ENCODE measurements at regions not wholly inside any gene's neighbourhood (a gene's known extent, or its start where the extent isn't known, plus 50 kb on each side); places are given as distances from the start of the nearest gene placed in this dataset.

DNA sequence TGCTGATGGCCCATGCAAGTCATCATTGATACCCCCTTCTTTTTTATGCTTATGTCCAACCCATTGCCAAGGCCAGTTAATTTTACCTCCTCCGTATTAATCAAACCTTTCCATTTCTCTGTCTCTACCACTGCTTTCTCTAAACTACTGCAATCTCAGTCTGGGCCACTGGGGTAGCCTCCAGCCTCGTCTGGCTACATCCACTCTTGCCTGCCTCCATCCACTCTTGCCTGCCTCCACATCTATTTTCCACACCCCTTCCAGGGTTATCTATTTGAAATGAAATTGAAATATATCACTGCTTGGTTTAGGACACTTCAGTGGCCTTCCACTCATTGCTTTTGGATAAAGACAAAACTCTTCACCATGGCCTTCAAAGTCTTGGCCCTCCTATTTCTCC lies 425.3 kb upstream of the CLINT1 start:
- no peak overlapping the region for H3K18ac ChIP-seq (ENCODE audit: low read depth in 1 of 2, low read length in 2 of 2)
- no peaks in the 10 kb centered on the region for H3K36me3 ChIP-seq (ENCODE audit: control insufficient read depth in 1 of 2, insufficient read depth in 2 of 2, low read depth in 1 of 2, low read length in 2 of 2)
- no peak overlapping the region for H3K27ac ChIP-seq (ENCODE audit: low read length, poor library complexity, severe bottlenecking)
- H3K4me3 ChIP-seq (ENCODE audit: insufficient read depth in 1 of 2, low read depth in 1 of 2, low read length in 2 of 2), result no peak overlapping the region
- H3K4me1 ChIP-seq (ENCODE audit: control insufficient read depth, insufficient read depth, low read depth, low read length), result peaks cover 6% of the 10 kb centered on the region
- no peaks in the 10 kb centered on the region for H3K27me3 ChIP-seq (ENCODE audit: control insufficient read depth in 1 of 2, insufficient read depth in 1 of 2, low read length in 2 of 2)
- no peak overlapping the region for H3K23ac ChIP-seq (ENCODE audit: low read length in 2 of 2)
- H3K14ac ChIP-seq (ENCODE audit: low read length in 2 of 2), result no peak overlapping the region
- no peak overlapping the region for H2BK12ac ChIP-seq (ENCODE audit: low read length in 2 of 2)
- H2BK5ac ChIP-seq (ENCODE audit: low read depth, low read length, poor library complexity, severe bottlenecking), result no peak overlapping the region
- H2AK5ac ChIP-seq (ENCODE audit: low read length, severe bottlenecking), result no peak overlapping the region
- H2BK120ac ChIP-seq (ENCODE audit: low read depth, low read length), result no peak overlapping the region
- H3K4me2 ChIP-seq (ENCODE audit: low read length, poor library complexity, severe bottlenecking), result no peak overlapping the region
- H2BK15ac ChIP-seq (ENCODE audit: low read depth, poor library complexity, severe bottlenecking), result no peak overlapping the region
- no peaks in the 10 kb centered on the region for H3K9me3 ChIP-seq (ENCODE audit: control insufficient read depth, low read length)
- no peak for DNase-seq
- WGBS, result 79% methylated on average over 2 of the region's 2 CpGs
- H4K8ac ChIP-seq (ENCODE audit: low read length), result no peak overlapping the region
- no peak overlapping the region for H2AFZ ChIP-seq (ENCODE audit: low read depth, low read length)
- H4K91ac ChIP-seq (ENCODE audit: low read length), result no peak overlapping the region
- H3K9ac ChIP-seq (ENCODE audit: low read length), result no peak overlapping the region
- no peak overlapping the region for H3K4ac ChIP-seq (ENCODE audit: low read depth in 1 of 2, low read length in 2 of 2)
- H3K79me1 ChIP-seq (replicated peaks; ENCODE audit: low read length, poor library complexity, severe bottlenecking), result no peaks in the 10 kb centered on the region

DNA sequence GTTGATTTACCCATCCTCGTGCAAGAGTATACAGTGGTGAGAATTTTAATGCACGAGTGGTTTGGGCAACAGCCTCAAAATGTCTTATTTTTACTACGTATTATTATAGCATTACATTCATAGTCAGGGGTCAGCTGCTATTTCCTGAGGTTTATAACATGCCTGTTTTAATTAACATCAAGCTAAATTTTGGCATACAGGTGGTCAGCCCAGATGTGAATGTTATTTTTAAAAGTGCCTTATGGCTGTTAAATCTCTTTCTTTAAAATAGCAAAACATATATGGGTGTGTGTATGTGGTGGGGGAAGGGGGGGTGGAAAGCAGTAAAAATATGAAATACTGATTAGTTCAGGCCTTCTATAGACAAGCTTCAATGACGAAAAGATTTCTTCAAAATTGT lies 424.5 kb upstream of the CLINT1 start:
- no peaks in the 10 kb centered on the region for H3K9me3 ChIP-seq (ENCODE audit: control insufficient read depth, low read length)
- no peak overlapping the region for H4K8ac ChIP-seq (ENCODE audit: low read length)
- H4K91ac ChIP-seq (ENCODE audit: low read length), result no peak overlapping the region
- H3K9ac ChIP-seq (ENCODE audit: low read length), result no peak overlapping the region
- no peak overlapping the region for H2BK120ac ChIP-seq (ENCODE audit: low read depth, low read length)
- H3K36me3 ChIP-seq (ENCODE audit: control insufficient read depth in 1 of 2, insufficient read depth in 2 of 2, low read depth in 1 of 2, low read length in 2 of 2), result no peaks in the 10 kb centered on the region
- H3K4me3 ChIP-seq (ENCODE audit: insufficient read depth in 1 of 2, low read depth in 1 of 2, low read length in 2 of 2), result no peak overlapping the region
- no peak overlapping the region for H3K14ac ChIP-seq (ENCODE audit: low read length in 2 of 2)
- H3K4me1 ChIP-seq (ENCODE audit: control insufficient read depth, insufficient read depth, low read depth, low read length), result peaks cover 3% of the 10 kb centered on the region
- no peak overlapping the region for H2AFZ ChIP-seq (ENCODE audit: low read depth, low read length)
- no peak overlapping the region for H3K4me2 ChIP-seq (ENCODE audit: low read length, poor library complexity, severe bottlenecking)
- no peaks in the 10 kb centered on the region for H3K27me3 ChIP-seq (ENCODE audit: control insufficient read depth in 1 of 2, insufficient read depth in 1 of 2, low read length in 2 of 2)
- H2BK5ac ChIP-seq (ENCODE audit: low read depth, low read length, poor library complexity, severe bottlenecking), result no peak overlapping the region
- no peak overlapping the region for H2AK5ac ChIP-seq (ENCODE audit: low read length, severe bottlenecking)
- no CpG with 5 or more reads among the region's 4 CpGs for WGBS
- no peak overlapping the region for H2BK12ac ChIP-seq (ENCODE audit: low read length in 2 of 2)
- H2BK15ac ChIP-seq (ENCODE audit: low read depth, poor library complexity, severe bottlenecking), result no peak overlapping the region
- no peak overlapping the region for H3K18ac ChIP-seq (ENCODE audit: low read depth in 1 of 2, low read length in 2 of 2)
- H3K23ac ChIP-seq (ENCODE audit: low read length in 2 of 2), result no peak overlapping the region
- no peaks in the 10 kb centered on the region for H3K79me1 ChIP-seq (replicated peaks; ENCODE audit: low read length, poor library complexity, severe bottlenecking)
- H3K4ac ChIP-seq (ENCODE audit: low read depth in 1 of 2, low read length in 2 of 2), result no peak overlapping the region
- no peak for DNase-seq
- H3K27ac ChIP-seq (ENCODE audit: low read length, poor library complexity, severe bottlenecking), result no peak overlapping the region

DNA sequence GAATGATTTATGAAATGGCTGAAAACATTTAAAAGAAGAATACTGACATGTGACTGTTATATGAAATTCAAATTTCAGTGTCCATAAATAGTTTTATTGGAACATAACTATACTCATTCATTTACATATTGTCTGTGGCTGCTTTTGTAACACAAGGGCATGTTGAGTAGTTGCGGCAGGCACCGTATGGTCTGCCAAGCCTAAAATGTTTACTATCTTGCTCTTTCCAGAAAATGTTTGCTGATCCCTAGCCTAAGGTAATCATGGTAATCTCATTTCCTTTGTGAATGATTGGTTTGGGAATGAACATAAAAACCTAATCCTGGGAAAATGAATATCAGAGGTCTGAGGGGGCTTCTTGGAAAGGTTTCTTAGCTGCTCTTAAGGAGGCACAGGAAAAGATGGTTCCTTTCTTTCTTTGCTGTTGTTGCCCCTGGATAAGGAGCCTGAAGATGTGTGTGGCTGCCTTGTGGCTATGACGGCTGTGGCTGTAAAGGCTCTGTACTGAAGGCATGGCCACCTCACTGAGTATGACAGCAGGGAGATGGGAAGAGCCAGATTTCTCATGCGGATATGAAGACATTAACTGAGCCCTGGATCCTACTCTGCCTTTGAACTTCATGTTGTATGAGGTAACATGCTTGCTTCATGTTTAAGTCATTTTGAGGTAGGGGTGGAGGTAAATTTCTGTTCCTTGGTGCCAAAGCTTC lies 419.4 kb upstream of the CLINT1 start:
- H2BK120ac ChIP-seq (ENCODE audit: low read depth, low read length), result no peak overlapping the region
- H3K79me1 ChIP-seq (replicated peaks; ENCODE audit: low read length, poor library complexity, severe bottlenecking), result no peaks in the 10 kb centered on the region
- H3K4me2 ChIP-seq (ENCODE audit: low read length, poor library complexity, severe bottlenecking), result no peak overlapping the region
- H3K9me3 ChIP-seq (ENCODE audit: control insufficient read depth, low read length), result no peaks in the 10 kb centered on the region
- H2BK15ac ChIP-seq (ENCODE audit: low read depth, poor library complexity, severe bottlenecking), result no peak overlapping the region
- H3K18ac ChIP-seq (ENCODE audit: low read depth in 1 of 2, low read length in 2 of 2), result no peak overlapping the region
- H3K4me1 ChIP-seq (ENCODE audit: control insufficient read depth, insufficient read depth, low read depth, low read length), result no peaks in the 10 kb centered on the region
- no peak overlapping the region for H3K4ac ChIP-seq (ENCODE audit: low read depth in 1 of 2, low read length in 2 of 2)
- H2AK5ac ChIP-seq (ENCODE audit: low read length, severe bottlenecking), result no peak overlapping the region
- 92% methylated on average over 4 of the region's 4 CpGs for WGBS
- no peak overlapping the region for H2AFZ ChIP-seq (ENCODE audit: low read depth, low read length)
- H2BK12ac ChIP-seq (ENCODE audit: low read length in 2 of 2), result no peak overlapping the region
- H3K4me3 ChIP-seq (ENCODE audit: insufficient read depth in 1 of 2, low read depth in 1 of 2, low read length in 2 of 2), result no peak overlapping the region
- H3K14ac ChIP-seq (ENCODE audit: low read length in 2 of 2), result no peak overlapping the region
- no peak overlapping the region for H3K9ac ChIP-seq (ENCODE audit: low read length)
- no peaks in the 10 kb centered on the region for H3K36me3 ChIP-seq (ENCODE audit: control insufficient read depth in 1 of 2, insufficient read depth in 2 of 2, low read depth in 1 of 2, low read length in 2 of 2)
- H3K27me3 ChIP-seq (ENCODE audit: control insufficient read depth in 1 of 2, insufficient read depth in 1 of 2, low read length in 2 of 2), result peaks cover 0 to 9% of the 10 kb centered on the region in 2 experiments
- H3K27ac ChIP-seq (ENCODE audit: low read length, poor library complexity, severe bottlenecking), result no peak overlapping the region
- no peak for DNase-seq
- no peak overlapping the region for H3K23ac ChIP-seq (ENCODE audit: low read length in 2 of 2)
- no peak overlapping the region for H4K8ac ChIP-seq (ENCODE audit: low read length)
- no peak overlapping the region for H2BK5ac ChIP-seq (ENCODE audit: low read depth, low read length, poor library complexity, severe bottlenecking)
- H4K91ac ChIP-seq (ENCODE audit: low read length), result no peak overlapping the region

DNA sequence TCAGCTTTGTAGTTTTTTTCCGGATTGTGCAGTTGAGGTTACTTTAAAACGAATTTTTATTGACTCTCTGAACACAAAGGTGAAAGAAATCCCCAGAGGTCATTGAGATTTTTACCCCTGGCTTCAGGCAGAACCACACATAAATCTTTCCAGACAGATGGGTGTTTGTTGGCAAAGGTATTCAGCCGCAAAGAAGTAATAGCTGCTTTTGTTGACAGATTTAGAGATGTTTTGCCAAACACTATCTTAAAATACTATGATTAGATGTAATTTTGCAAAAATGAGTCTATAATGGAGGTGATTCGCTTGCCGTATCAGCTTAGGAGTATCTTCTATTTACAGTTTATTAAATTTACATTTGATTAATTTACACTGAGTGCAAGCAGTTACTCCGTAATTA lies 418.3 kb upstream of the CLINT1 start:
- Histone ChIP-seq H2BK15ac (ENCODE audit: low read depth, poor library complexity, severe bottlenecking) (no peak overlapping the region), H3K9ac (ENCODE audit: low read length) (no peak overlapping the region), H4K8ac (ENCODE audit: low read length) (no peak overlapping the region), H3K14ac (ENCODE audit: low read length in 2 of 2) (no peak overlapping the region), H2BK12ac (ENCODE audit: low read length in 2 of 2) (no peak overlapping the region), H3K4me1 (ENCODE audit: control insufficient read depth, insufficient read depth, low read depth, low read length) (no peaks in the 10 kb centered on the region), H3K4ac (ENCODE audit: low read depth in 1 of 2, low read length in 2 of 2) (no peak overlapping the region), H3K79me1 (replicated peaks; ENCODE audit: low read length, poor library complexity, severe bottlenecking) (no peaks in the 10 kb centered on the region), H2BK120ac (ENCODE audit: low read depth, low read length) (no peak overlapping the region), H3K18ac (ENCODE audit: low read depth in 1 of 2, low read length in 2 of 2) (no peak overlapping the region), H4K91ac (ENCODE audit: low read length) (no peak overlapping the region), H3K4me2 (ENCODE audit: low read length, poor library complexity, severe bottlenecking) (no peak overlapping the region), H3K9me3 (ENCODE audit: control insufficient read depth, low read length) (no peaks in the 10 kb centered on the region), H2AK5ac (ENCODE audit: low read length, severe bottlenecking) (no peak overlapping the region), H3K36me3 (ENCODE audit: control insufficient read depth in 1 of 2, insufficient read depth in 2 of 2, low read depth in 1 of 2, low read length in 2 of 2) (no peaks in the 10 kb centered on the region), H3K27ac (ENCODE audit: low read length, poor library complexity, severe bottlenecking) (no peak overlapping the region), H2AFZ (ENCODE audit: low read depth, low read length) (no peak overlapping the region), H2BK5ac (ENCODE audit: low read depth, low read length, poor library complexity, severe bottlenecking) (no peak overlapping the region), H3K23ac (ENCODE audit: low read length in 2 of 2) (no peak overlapping the region), H3K27me3 (ENCODE audit: control insufficient read depth in 1 of 2, insufficient read depth in 1 of 2, low read length in 2 of 2) (peaks cover 0 to 9% of the 10 kb centered on the region in 2 experiments), H3K4me3 (ENCODE audit: insufficient read depth in 1 of 2, low read depth in 1 of 2, low read length in 2 of 2) (no peak overlapping the region)
- WGBS, result 100% methylated on average over 1 of the region's 6 CpGs
- no peak for DNase-seq

Measured in mesenchymal stem cell (in vitro differentiated cells and primary cell).